H54 (cell line): ENCODE measurements at regions not wholly inside any gene's neighbourhood (a gene's known extent, or its start where the extent isn't known, plus 50 kb on each side); places are given as distances from the start of the nearest gene placed in this dataset.
"Not testable (repeated sequence)": the region's sequence is repeated elsewhere in the genome, so short reads cannot be mapped to it uniquely, and the experiment has no call there.

Experiments
- DNase-seq: peaks from one replicate; pipeline ENCODE4 v3.0.0; 2011; ENCODE audit warnings: low spot score, mixed read lengths; ENCODE audit not compliant: insufficient read length
- FAIRE-seq: peaks from 3 replicates; lab custom pipeline; 2011; peaks lifted over from hg19 to GRCh38; lab: Jason Lieb, UNC
- POLR2A ChIP-seq: IDR thresholded peaks from 2 replicates; pipeline ENCODE4 v1.6.1; 2011; ENCODE audit warnings: low read depth, mild to moderate bottlenecking, low read length

GRCh38 chr5:89064054-89064453, 181.1 kb upstream of the MEF2C start:
- no peak for DNase-seq
- no peak for TF ChIP-seq POLR2A
- no peak for FAIRE-seq

GRCh38 chr5:89060768-89061167, 177.8 kb upstream of the MEF2C start:
- no peak for DNase-seq
- FAIRE-seq: no peak
- no peak for TF ChIP-seq POLR2A

- no peak for DNase-seq
- no peak for TF ChIP-seq POLR2A
- no peak for FAIRE-seq
Observed at GRCh38 chr5:89059274-89059673, 176.3 kb upstream of the MEF2C start.

- FAIRE-seq (no peak), DNase-seq (no peak)
- TF ChIP-seq POLR2A: no peak
Observed at GRCh38 chr5:89055695-89056085, 172.7 kb upstream of the MEF2C start.

- FAIRE-seq: no peak
Observed at GRCh38 chr5:89055015-89055694, 172.2 kb upstream of the MEF2C start.

GRCh38 chr5:89053547-89053946, 170.6 kb upstream of the MEF2C start:
- TF ChIP-seq POLR2A: no peak
- FAIRE-seq: no peak
- no peak for DNase-seq

More at GRCh38 chr5:89055015-89055694, 172.2 kb upstream of the MEF2C start:
- no peak for TF ChIP-seq POLR2A
- no peak for DNase-seq

- not testable (repeated sequence) for FAIRE-seq, DNase-seq
Observed at GRCh38 chr5:89050062-89050461, 167.1 kb upstream of the MEF2C start.

GRCh38 chr5:89047571-89047970, 164.6 kb upstream of the MEF2C start:
- FAIRE-seq: no peak
- no peak for DNase-seq
- TF ChIP-seq POLR2A: no peak

- FAIRE-seq: no peak
- TF ChIP-seq POLR2A: no peak
Observed at GRCh38 chr5:89045216-89045615, 162.2 kb upstream of the MEF2C start.

GRCh38 chr5:89044674-89045200, 161.8 kb upstream of the MEF2C start:
- FAIRE-seq: no peak
- TF ChIP-seq POLR2A: no peak
- no peak for DNase-seq

More at GRCh38 chr5:89045216-89045615, 162.2 kb upstream of the MEF2C start:
- DNase-seq: no peak

GRCh38 chr5:89043676-89044075, 160.7 kb upstream of the MEF2C start:
- DNase-seq (no peak), FAIRE-seq (no peak)
- no peak for TF ChIP-seq POLR2A

GRCh38 chr5:89042746-89043145, 159.8 kb upstream of the MEF2C start:
- FAIRE-seq (no peak), DNase-seq (no peak)
- TF ChIP-seq POLR2A: no peak

- FAIRE-seq (no peak), DNase-seq (no peak)
- no peak for TF ChIP-seq POLR2A
Observed at GRCh38 chr5:89041976-89042375, 159.0 kb upstream of the MEF2C start.

- no peak for TF ChIP-seq POLR2A
- FAIRE-seq (no peak), DNase-seq (no peak)
Observed at GRCh38 chr5:89041249-89041779, 158.3 kb upstream of the MEF2C start.
